Prostate gland (tissue), 2 donors: ENCODE measurements at regions not wholly inside any gene's neighbourhood (a gene's known extent, or its start where the extent isn't known, plus 50 kb on each side); places are given as distances from the start of the nearest gene placed in this dataset.

ENCODE experiments used
- POLR2A ChIP-seq: fragments of 450-650 bp; IDR thresholded peaks from one replicate; pipeline ENCODE4 v1.6.1; 2016; ENCODE audit warnings: antibody characterized with exemption, mild to moderate bottlenecking
- TF ChIP-seq, protein P1 (sequence below), 4 experiments: fragments of 200-600 bp in 2 of 4; fragments of 450-650 bp in 2 of 4; sonication (generic) in 2 of 4; IDR thresholded peaks; 1 replicate in 3 of 4; 2 replicates in 1 of 4; pipeline ENCODE4 v1.5.1; 2016 to 2019; ENCODE audit warnings: antibody characterized with exemption in 4 of 4, mild to moderate bottlenecking in 2 of 4, moderate library complexity in 2 of 4

DNA sequence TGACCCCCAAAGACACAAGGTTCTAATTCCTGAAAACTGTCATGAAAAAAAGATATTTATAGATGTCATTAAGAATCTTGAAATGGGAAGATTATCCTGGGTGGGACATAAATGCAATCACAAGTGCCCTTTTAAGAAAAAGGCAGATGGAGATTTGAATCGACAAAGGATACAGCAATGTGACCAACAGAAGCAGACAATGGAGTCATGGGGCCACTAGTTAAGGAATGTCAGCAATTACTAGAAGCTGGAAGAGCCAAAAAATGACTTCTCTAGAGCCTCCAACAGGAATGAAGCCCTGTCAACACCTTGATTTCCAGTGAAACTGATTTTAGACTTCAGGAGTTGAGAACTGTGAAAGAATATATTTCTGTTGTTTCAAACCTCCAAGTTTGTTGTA, 448.5 kb downstream of the MEI4 start:
- TF ChIP-seq, protein P1, sequence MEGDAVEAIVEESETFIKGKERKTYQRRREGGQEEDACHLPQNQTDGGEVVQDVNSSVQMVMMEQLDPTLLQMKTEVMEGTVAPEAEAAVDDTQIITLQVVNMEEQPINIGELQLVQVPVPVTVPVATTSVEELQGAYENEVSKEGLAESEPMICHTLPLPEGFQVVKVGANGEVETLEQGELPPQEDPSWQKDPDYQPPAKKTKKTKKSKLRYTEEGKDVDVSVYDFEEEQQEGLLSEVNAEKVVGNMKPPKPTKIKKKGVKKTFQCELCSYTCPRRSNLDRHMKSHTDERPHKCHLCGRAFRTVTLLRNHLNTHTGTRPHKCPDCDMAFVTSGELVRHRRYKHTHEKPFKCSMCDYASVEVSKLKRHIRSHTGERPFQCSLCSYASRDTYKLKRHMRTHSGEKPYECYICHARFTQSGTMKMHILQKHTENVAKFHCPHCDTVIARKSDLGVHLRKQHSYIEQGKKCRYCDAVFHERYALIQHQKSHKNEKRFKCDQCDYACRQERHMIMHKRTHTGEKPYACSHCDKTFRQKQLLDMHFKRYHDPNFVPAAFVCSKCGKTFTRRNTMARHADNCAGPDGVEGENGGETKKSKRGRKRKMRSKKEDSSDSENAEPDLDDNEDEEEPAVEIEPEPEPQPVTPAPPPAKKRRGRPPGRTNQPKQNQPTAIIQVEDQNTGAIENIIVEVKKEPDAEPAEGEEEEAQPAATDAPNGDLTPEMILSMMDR (IDR thresholded peaks at IDR 0.05): no peak
- TF ChIP-seq POLR2A: no peak
